ENCODE measurements at regions not wholly inside any gene's neighbourhood (a gene's known extent, or its start where the extent isn't known, plus 50 kb on each side); places are given as distances from the start of the nearest gene placed in this dataset.

GRCh38 chr11:44470854-44471253 is 94.6 kb upstream of the CD82 start:
- TF ChIP-seq POLR2A (IDR thresholded peaks at IDR 0.05; ENCODE audit: borderline replicate concordance, extremely low read depth, insufficient read depth, insufficient read length), result no peak
- TF ChIP-seq YY1 (IDR thresholded peaks at IDR 0.05; ENCODE audit: extremely low read depth, insufficient replicate concordance, low read depth, low read length), result no peak
- TF ChIP-seq CTCF (IDR thresholded peaks at IDR 0.05 in 2 of 3, conservative IDR thresholded peaks at IDR 0.05 in 1 of 3; ENCODE audit: borderline replicate concordance in 1 of 3, insufficient read depth in 1 of 3, low read depth in 2 of 3, low read length in 2 of 3), result no peak
- no peak for TF ChIP-seq EZH2 (IDR thresholded peaks at IDR 0.05)
- TF ChIP-seq TCF7L2 (IDR thresholded peaks at IDR 0.05; ENCODE audit: borderline replicate concordance, extremely low read depth, insufficient read depth, insufficient read length), result no peak
- no peak for TF ChIP-seq SIN3A (IDR thresholded peaks at IDR 0.05; ENCODE audit: low read depth)
- no peak for TF ChIP-seq SP1 (IDR thresholded peaks at IDR 0.05; ENCODE audit: low read depth)
- TF ChIP-seq REST (IDR thresholded peaks at IDR 0.05; ENCODE audit: low read depth), result no peak
- no peak for TF ChIP-seq POLR2AphosphoS5 (IDR thresholded peaks at IDR 0.05; ENCODE audit: low read depth, low read length)
- TF ChIP-seq ZNF274 (IDR thresholded peaks at IDR 0.05; ENCODE audit: low read depth, low read length), result no peak
- TF ChIP-seq MAX (IDR thresholded peaks at IDR 0.05), result no peak
- no peak for TF ChIP-seq ZBTB33 (IDR thresholded peaks at IDR 0.05; ENCODE audit: extremely low read depth, insufficient replicate concordance, low read length)
- TF ChIP-seq ZFX (IDR thresholded peaks at IDR 0.05), result no peak

Measured in HCT116 (cell line).